Smooth muscle cell (in vitro differentiated cells): ENCODE measurements at regions not wholly inside any gene's neighbourhood (a gene's known extent, or its start where the extent isn't known, plus 50 kb on each side); places are given as distances from the start of the nearest gene placed in this dataset.

ENCODE experiments used
- DNase-seq: peaks from one replicate; lab custom pipeline; 2025; ENCODE audit not compliant: unreplicated experiment; lab: John Stamatoyannopoulos, UW
- H2AFZ ChIP-seq: fragments of 200-600 bp; sonication (generic); 2 replicates; pipeline ENCODE4 v1.6.0; 2016; ENCODE audit warnings: antibody characterized with exemption, low read depth, mild to moderate bottlenecking
- H3F3A ChIP-seq: fragments of 200-600 bp; sonication (generic); 2 replicates; pipeline ENCODE4 v1.6.0; 2017; ENCODE audit warnings: antibody characterized with exemption, low read depth
- H3K27ac ChIP-seq: fragments of 200-600 bp; sonication (generic); 2 replicates; pipeline ENCODE4 v1.5.1; 2016; ENCODE audit warnings: low read depth, mild to moderate bottlenecking
- H3K27me3 ChIP-seq: fragments of 200-600 bp; sonication (generic); 2 replicates; pipeline ENCODE4 v1.6.1; 2016; ENCODE audit warnings: low read depth, mild to moderate bottlenecking
- H3K36me3 ChIP-seq: fragments of 200-600 bp; sonication (generic); 2 replicates; pipeline ENCODE4 v1.5.1; 2016; ENCODE audit warnings: low read depth
- H3K4me1 ChIP-seq: fragments of 200-600 bp; sonication (generic); 2 replicates; pipeline ENCODE4 v1.5.1; 2016; ENCODE audit warnings: low read depth
- H3K4me2 ChIP-seq: fragments of 200-600 bp; sonication (generic); 2 replicates; pipeline ENCODE4 v1.6.0; 2016; ENCODE audit warnings: mild to moderate bottlenecking
- H3K4me3 ChIP-seq: fragments of 200-600 bp; sonication (generic); 2 replicates; pipeline ENCODE4 v1.5.1; 2016; ENCODE audit warnings: mild to moderate bottlenecking
- H3K79me2 ChIP-seq: fragments of 200-600 bp; sonication (generic); 2 replicates; pipeline ENCODE4 v1.6.0; 2016; ENCODE audit warnings: low read depth, mild to moderate bottlenecking
- H3K9ac ChIP-seq: fragments of 200-600 bp; sonication (generic); 2 replicates; pipeline ENCODE4 v1.6.0; 2016; ENCODE audit warnings: low read depth
- H3K9me3 ChIP-seq: fragments of 200-600 bp; sonication (generic); replicated peaks from 2 replicates; pipeline ENCODE4 v1.5.1; 2016; ENCODE audit warnings: low read depth
- H4K20me1 ChIP-seq: fragments of 200-600 bp; sonication (generic); 2 replicates; pipeline ENCODE4 v1.6.0; 2016; ENCODE audit warnings: low read depth
- WGBS: methylation state at CpG from one replicate; pipeline ENCODE4 v1.1.7; 2016; ENCODE audit warnings: low lambda C conversion rate; 5-methylcytosine and 5-hydroxymethylcytosine counted together
- TF ChIP-seq, protein P1 (sequence below): fragments of 200-600 bp; sonication (generic); IDR thresholded peaks from 2 replicates; pipeline ENCODE4 v1.5.1; 2017; ENCODE audit warnings: borderline replicate concordance, mild to moderate bottlenecking, antibody characterized with exemption; ENCODE audit not compliant: insufficient read depth, poor library complexity, severe bottlenecking

DNA sequence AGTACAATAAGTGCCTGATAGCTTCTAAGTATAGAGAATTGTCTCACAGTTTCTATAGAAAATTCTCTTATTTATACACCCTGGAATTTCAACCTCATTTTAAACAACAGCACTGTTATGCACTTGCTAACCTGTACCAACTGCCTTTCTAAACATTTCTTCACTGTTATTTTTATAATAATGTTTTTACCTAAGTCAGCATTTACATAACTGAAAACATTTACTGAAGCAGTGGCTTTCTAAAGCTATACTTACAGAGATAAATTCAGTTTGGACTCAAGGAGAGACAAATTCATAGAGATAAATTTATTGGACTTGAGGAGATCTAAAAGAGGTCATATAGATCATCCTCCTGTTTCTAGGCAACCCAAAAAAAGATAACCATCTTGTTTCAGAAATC, 686.6 kb upstream of the FAT3 start:
- TF ChIP-seq, protein P1, sequence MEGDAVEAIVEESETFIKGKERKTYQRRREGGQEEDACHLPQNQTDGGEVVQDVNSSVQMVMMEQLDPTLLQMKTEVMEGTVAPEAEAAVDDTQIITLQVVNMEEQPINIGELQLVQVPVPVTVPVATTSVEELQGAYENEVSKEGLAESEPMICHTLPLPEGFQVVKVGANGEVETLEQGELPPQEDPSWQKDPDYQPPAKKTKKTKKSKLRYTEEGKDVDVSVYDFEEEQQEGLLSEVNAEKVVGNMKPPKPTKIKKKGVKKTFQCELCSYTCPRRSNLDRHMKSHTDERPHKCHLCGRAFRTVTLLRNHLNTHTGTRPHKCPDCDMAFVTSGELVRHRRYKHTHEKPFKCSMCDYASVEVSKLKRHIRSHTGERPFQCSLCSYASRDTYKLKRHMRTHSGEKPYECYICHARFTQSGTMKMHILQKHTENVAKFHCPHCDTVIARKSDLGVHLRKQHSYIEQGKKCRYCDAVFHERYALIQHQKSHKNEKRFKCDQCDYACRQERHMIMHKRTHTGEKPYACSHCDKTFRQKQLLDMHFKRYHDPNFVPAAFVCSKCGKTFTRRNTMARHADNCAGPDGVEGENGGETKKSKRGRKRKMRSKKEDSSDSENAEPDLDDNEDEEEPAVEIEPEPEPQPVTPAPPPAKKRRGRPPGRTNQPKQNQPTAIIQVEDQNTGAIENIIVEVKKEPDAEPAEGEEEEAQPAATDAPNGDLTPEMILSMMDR: no peak

DNA sequence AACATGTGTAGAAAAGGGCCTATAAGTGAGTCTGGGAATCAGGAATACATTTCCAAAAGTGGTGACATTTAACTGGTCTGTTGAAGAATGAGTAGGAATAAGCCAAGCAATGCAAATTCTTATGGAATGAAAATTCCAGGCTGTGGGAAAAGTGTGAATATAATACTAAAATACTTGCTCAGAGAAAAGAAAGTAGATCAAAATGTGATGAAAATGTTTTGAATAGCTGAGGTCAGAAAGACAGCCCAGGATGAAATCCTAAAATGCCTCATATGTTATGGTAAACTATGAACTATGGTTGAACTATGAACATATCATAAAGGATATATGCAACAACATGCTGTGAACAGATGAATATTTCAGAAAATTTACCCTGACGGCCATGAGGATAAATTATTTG, 688.3 kb upstream of the FAT3 start:
- Histone ChIP-seq H2AFZ (no peak overlapping the region), H3F3A (no peaks in the 10 kb centered on the region), H3K9me3 (no peaks in the 10 kb centered on the region), H3K27me3 (no peaks in the 10 kb centered on the region), H3K27ac (no peak overlapping the region), H3K79me2 (no peaks in the 10 kb centered on the region), H3K36me3 (no peaks in the 10 kb centered on the region), H3K4me1 (no peaks in the 10 kb centered on the region), H3K9ac (no peak overlapping the region), H3K4me2 (no peak overlapping the region), H3K4me3 (no peak overlapping the region), H4K20me1 (no peaks in the 10 kb centered on the region)
- 80% methylated on average over 1 of the region's 1 CpG for WGBS
- DNase-seq: no peak
- TF ChIP-seq, protein P1: no peak

More for the DNA sequence above, 686.6 kb upstream of the FAT3 start:
- H3K9ac ChIP-seq: no peak overlapping the region
- H3K36me3 ChIP-seq: no peaks in the 10 kb centered on the region
- no peaks in the 10 kb centered on the region for H3K4me1 ChIP-seq
- no peak overlapping the region for H2AFZ ChIP-seq
- H3K27me3 ChIP-seq: no peaks in the 10 kb centered on the region
- H3K79me2 ChIP-seq: no peaks in the 10 kb centered on the region
- H3K4me2 ChIP-seq: no peak overlapping the region
- no peaks in the 10 kb centered on the region for H4K20me1 ChIP-seq
- DNase-seq: no peak
- no peak overlapping the region for H3K4me3 ChIP-seq
- H3K9me3 ChIP-seq: no peaks in the 10 kb centered on the region
- H3K27ac ChIP-seq: no peak overlapping the region
- no peaks in the 10 kb centered on the region for H3F3A ChIP-seq

DNA sequence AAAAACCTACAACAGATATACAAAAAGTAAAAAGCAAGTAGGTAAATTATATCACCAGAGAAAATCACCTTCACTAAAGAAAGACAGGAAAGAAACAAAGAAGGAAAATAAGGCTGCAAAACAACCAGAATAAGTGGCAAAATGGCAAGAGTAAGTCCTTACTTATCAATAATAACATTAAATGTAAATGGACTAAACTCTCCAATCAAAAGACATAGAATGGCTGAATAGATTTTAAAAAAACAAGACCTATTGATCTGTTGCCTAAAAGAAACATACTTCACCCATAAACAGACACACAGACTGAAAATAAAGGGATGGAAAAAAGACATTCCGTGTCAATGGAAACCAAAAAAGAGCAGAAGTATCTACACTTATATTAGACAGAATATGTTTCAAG, 695.7 kb upstream of the FAT3 start:
- WGBS: 90% methylated on average over 1 of the region's 1 CpG
- no peaks in the 10 kb centered on the region for H3K36me3 ChIP-seq

More for the DNA sequence above, 695.7 kb upstream of the FAT3 start:
- Histone ChIP-seq H3K27me3 (no peaks in the 10 kb centered on the region), H3K4me3 (no peak overlapping the region), H3K27ac (no peak overlapping the region), H3K9ac (no peak overlapping the region), H3K9me3 (no peaks in the 10 kb centered on the region), H2AFZ (no peak overlapping the region), H3K79me2 (no peaks in the 10 kb centered on the region), H3F3A (no peaks in the 10 kb centered on the region), H3K4me2 (no peak overlapping the region), H3K4me1 (no peaks in the 10 kb centered on the region), H4K20me1 (no peaks in the 10 kb centered on the region)
- TF ChIP-seq, protein P1: no peak
- no peak for DNase-seq
